Right lung (tissue), 2 donors: ENCODE measurements at regions not wholly inside any gene's neighbourhood (a gene's known extent, or its start where the extent isn't known, plus 50 kb on each side); places are given as distances from the start of the nearest gene placed in this dataset.

Experiments used
- DNase-seq, 2 donors: peaks; one replicate each; pipeline ENCODE4 v3.0.0-alpha.2; 2013

DNA sequence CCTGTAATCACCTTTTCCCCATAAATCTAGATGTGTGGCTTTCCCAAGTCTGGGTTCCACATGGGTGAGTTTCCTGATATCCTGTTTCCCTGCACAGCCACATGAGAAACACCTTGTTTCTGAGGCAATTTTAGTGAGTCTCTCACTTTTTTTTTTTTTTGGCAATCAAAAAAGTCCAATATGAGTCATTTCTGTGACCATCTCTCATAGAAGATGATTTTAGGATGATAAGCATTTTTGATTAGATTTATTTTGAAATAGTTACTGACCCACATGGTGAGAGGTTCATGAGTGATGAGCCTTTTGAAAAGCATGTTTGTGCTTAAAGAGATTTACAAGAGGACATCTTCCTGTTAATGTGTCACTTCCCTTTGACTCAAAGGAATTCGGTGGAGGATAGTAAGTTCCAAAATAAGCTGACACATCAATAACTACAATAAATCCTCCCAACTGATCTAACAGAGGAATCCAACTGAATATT lies 464.0 kb downstream of the INHBA start:
- no peak for DNase-seq

DNA sequence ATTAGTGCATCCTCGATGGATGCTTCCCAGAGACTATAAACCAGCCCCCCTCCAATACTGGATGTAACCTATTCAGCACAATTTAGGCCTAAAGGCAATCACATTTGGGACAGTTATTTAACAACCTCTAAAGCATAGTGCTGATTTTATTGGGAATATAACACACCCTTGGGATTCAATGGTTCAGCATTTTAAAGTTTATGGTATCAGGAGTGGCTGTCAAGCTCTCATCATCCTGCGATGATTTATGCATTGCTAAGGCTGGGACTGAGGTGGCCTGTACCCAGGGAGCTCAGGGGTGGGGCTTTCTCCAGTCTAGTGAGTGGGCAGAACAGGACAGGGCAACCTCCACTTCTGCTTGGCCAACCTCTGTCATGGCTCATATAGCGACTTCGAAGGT lies 464.9 kb downstream of the INHBA start:
- no peak for DNase-seq

DNA sequence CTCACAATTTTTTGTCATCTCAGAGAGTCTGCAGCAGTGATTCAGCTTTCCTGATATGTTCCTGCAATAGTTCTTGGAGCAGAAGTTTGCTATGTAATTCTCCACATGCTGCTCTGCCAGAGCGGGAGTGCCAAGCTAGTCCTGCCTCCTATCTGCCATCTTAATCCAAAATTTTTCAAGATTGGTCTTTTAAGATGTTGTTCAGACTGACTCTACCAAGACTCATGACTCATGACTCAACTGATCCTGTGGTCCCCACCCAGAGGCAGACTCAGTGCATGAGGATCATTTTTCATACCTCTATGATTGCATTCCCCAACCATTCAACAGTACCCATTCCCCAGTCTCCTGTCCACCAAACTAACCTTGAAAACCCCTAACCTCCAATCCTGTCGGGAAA lies 470.8 kb downstream of the INHBA start:
- DNase-seq: no peak

DNA sequence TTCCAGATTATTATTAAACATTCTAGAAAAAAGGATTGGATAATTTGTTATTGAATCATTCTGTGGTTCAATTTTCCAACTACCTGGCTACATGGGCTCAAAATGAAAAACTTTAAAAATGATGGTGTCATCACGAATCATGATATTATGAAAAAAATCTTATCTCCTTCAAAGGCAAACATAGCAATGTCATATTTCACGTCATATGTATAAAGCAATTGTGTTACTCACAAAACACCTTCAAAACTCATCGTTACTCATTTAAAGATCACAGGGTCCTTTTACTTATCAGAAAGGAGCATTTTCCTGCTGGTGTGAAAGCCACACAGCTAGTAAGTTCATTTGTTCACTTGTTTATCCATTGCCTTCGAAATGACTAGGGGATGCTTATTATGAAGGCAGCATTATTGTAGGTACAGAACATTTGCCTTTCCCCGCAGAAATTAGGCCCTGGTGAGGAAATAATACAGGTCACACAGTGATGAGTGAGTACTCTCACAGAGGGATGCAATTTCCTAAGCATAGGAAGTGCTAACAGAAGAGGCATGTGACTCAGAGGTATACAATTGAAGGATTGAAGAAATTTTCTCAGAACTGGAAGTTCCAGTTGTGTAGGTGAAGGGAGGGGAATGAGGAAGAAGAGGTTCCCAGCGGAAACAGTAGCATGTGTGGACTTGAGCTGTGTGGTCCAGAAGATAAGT lies 478.7 kb downstream of the INHBA start:
- DNase-seq: peak in 1 of 2 donors; percentile 4

DNA sequence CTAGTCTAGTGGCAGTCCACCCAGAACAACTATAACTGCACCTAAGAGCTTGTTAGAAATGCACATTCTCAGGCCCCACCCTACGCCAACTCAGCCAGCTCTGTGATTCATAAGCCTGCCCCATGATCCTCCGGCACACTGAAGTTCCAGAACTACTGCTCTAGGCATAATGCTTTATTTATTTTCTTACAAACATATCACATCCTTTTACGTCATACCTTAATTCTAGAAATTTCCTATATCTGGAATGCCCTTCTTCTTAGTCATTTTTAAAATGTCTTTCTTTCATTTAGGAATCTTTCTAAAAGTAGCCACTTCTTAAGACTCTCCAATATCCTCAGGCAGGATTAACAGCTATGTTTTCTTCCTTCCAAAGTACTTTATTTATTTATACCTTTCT lies 480.1 kb downstream of the INHBA start:
- DNase-seq: no peak

DNA sequence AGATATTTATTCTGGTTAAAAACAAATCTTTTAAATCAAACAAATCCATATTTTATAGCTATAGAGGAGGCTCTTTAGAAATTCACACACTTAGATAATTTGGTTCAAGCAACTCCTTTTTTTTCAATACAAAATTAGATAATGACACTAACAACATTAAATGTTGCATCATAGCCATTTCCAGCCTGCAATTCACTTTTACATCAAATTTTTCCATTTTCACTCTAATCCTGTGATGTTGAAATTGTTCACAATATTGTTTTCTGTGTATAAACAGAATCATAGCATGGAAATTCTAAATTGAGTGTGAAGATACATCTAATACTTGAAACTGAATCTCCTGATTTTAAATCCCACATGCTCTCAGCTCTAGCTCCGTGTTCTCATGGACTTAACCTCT lies 482.6 kb downstream of the INHBA start:
- DNase-seq: no peak

DNA sequence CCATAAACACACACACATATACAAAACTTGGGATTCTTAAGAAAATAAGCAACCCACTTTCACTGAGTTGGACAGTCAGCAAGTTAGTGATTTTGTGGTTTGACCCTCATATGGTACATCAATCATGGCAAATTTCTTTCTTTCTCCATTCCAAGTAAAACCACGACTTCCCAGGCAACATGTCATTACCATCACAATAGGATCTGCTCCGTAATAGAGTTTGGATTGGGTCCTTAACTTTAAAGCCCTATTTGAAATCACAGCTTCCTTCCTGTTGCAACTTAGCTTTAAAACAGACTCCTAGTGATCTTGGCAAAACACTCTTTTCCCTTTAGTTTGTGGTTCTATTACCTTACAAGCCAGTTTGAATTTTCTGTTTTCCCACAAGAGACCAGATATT lies 483.6 kb downstream of the INHBA start:
- no peak for DNase-seq

DNA sequence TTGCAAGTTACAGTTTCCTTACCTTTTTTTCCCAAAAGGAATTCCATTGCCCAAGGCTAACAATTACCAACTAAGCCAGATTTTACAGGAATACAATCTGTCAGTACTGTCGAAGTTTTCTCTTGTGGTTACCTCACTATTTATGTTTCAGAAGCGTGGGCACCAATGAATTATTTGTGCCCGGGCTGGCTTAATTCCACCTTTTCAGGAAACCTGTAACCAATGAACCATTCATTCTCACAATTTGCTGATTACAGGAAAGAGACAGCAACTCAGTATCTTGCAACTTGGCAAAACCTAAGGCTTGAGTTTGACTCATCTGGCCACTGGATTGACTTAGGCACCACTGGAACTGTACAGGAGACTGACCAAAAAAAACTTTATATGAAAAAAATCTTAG lies 485.6 kb downstream of the INHBA start:
- no peak for DNase-seq

DNA sequence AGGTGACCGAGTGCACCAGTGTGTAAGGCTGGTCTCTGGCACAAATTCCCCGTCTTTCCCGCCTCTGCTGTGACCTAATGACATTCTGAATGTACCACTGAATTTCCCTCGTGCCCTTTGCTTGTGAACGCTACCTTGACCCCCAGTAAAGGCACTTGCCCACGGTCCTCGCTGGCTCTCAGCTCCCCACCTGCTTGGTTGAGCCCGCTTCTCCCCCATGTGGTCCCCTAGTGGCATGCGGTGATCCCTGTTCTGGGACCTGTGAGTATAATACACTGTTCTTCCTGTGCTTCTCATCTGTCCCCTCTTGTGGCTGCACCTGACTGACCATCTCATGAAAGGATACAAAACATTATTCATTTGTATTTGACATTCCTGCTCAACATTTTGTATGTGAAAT lies 495.7 kb downstream of the INHBA start:
- DNase-seq: no peak

DNA sequence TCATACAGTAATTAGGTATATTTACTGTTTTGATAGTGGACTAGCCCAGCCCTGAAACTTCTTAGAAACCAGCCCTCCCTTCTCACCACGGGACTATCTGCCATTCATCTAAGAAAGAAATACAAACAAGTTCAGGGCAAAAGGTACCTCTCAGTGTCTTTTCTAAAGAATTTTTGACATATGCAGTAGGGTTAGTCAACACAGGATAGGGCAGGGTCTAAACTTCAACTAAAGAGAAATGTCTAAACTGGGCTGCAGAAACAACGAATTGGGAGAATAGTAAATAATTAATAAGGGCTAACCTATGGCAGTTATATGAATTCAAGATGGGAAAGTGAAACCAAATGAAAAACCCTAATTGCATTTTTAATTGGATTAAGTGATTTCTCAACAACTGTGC lies 496.6 kb downstream of the INHBA start:
- no peak for DNase-seq

DNA sequence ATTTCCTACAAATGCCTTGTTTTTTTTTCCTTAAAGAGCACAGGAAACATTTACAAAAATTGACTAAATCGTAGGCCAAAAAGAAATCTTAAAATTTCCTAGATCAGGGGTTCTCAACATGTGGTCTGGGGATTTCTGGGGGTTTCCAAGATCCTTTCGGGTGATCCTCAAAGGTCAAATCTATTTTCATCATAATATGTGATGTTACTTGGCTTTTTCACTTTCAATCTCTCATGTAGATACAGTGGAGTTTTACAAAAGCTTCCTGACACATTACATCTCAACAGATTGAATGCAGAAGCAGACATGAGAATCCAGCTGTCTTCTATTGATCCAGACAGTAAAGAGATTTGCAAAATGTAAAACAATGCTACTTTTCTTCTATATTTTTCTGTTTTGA lies 497.3 kb downstream of the INHBA start:
- no peak for DNase-seq

DNA sequence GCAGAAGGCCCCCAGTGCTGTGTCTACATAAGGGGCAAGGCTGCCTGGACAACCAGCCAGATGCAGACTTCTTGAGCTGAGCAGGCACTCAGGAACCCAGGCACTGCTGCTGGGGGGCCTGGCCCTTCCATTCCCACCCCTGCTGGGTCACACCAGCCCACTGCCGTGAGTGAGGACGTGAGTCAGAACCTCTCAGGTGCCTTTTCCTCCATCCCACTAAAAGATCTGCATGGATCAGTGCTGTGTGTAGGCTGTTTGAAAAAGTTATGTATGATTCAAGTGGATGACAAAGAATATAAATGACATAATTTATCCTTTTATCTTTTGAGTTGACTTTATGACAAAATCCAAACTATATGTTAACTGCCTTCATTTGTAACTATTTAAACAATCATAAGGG lies 499.3 kb downstream of the INHBA start:
- no peak for DNase-seq

DNA sequence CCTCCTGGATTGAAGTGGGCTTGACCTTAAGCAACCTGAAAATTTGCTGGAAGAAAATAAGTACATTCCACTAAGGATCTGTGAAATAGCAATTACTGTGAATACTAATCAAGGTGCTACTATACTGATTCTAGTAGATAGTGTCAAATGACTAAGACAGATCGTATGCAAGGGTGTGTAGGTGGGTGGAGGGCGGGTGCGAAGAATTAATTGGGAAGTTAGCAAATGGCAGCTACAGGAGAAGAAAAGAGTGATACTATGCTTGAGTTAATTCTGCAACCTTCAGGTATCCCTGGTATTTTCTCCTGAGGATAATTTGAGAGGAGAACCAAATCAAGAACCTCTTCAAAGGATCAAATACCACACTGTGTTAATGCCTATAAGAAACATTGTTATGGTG lies 501.9 kb downstream of the INHBA start:
- DNase-seq: no peak

DNA sequence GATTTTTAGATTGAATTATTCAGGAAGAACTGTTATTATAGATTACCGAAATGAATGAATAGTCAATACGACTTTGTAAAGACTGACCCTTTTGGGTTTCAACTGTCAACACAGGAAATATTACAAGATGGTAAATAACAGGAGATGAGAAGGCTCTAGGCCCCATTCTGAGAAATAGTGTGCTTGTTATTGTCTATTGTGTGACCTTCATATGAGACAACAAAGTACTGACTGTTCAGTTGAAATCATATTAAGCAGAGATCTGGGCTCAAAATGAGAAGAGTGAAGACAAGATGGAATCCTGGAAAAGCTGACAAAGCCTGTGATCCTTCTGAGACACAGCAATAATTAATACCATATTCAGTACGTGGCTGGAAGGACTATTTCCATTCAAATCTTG lies 503.8 kb downstream of the INHBA start:
- DNase-seq: no peak

DNA sequence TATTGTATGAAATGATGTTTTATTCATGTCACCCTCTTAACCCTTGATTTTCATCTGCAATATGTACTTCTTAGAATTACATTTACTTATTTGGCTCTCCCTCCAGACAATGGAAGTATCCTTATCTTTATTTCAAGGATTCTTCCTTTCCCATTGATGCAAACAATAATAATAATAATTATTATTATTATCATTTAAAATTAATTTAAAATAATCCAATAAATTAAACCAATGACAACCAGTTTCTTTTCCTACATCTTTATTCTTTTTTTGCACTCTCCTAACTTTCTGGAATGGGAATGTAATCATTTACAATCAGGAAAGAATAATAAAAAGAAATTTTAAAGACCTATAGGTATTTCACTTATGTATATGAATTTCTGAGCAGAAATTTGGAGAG lies 504.4 kb downstream of the INHBA start:
- DNase-seq: no peak

DNA sequence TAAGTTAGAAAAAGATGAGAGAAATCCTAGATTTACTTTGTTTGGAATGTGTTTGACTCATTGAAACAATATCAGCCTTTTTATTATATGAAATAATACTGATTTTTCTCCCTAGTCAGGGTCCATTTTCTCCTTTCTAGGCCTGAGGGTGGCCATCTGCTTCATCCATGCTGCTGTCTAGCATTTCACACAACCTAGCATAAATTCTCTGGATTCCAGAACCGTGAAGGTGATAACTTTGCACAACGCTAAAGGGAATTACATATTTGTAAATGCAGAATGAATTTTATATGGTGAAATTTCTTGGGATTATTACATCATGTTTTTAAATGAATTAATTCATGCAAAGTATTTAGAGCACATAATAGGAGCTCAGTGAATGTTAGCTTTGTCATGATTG lies 505.1 kb downstream of the INHBA start:
- DNase-seq: no peak

DNA sequence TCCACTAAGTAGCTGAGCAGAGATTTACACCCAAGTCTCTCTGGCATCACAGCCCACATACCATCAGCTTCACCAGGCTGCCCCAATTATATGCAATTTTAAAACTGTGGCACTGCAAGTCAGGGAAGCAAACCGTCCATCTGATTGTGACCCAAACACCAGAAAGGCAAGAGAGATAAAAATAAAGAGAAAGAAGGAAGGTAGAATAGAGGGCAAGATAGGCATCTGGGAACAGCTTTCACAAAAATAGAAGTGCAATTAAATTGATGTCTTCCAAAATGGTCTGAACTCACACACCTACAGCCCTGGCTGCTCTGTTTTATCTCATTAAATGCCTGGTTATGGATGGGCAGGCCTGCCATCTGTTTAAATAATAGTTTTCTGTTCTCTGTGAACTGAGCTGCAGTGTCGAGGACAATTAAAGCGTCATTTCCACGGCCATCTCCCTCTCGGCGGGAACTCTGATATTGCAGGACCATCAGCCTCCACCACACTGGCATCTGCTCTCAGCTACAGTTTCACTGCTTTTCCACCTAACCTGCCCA lies 509.1 kb downstream of the INHBA start:
- DNase-seq: no peak

DNA sequence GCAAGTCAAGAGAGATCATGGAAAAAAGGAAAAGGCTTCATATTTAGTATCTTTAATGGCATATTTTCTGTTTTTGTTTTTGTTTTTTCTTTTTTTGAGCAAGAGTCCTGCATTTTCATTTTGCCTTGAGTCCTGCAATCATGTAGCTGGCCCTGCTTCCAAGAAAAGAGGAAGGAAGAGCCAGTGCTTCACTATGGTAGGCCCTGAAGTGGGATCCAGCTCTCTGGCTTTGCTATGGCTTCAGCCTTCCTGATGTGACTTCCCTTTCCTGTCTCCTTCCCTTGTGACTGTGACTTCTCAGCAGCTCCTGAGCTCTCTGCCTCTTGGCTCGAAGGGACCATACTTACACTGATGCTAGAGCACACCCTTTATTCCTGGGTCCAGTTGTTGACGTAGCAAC lies 512.3 kb downstream of the INHBA start:
- no peak for DNase-seq

DNA sequence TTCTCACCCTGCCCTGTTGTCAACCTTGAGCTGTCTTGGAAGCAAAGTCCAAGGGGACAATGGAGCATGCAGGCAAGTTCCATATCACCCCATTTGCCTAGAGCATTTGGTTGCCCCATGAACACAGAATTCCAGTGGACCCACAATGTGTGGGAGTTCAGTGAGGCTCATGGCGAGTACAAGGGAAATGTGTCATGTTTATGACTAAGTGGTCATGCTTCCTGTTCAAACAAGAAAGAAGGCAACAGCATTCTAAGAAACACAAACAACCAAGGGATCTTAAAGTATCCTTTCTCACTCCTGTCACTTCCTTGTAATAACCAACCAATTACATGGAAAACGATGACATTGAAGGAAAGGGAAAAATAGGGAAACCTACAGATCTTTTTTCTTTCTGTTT lies 513.0 kb downstream of the INHBA start:
- no peak for DNase-seq

DNA sequence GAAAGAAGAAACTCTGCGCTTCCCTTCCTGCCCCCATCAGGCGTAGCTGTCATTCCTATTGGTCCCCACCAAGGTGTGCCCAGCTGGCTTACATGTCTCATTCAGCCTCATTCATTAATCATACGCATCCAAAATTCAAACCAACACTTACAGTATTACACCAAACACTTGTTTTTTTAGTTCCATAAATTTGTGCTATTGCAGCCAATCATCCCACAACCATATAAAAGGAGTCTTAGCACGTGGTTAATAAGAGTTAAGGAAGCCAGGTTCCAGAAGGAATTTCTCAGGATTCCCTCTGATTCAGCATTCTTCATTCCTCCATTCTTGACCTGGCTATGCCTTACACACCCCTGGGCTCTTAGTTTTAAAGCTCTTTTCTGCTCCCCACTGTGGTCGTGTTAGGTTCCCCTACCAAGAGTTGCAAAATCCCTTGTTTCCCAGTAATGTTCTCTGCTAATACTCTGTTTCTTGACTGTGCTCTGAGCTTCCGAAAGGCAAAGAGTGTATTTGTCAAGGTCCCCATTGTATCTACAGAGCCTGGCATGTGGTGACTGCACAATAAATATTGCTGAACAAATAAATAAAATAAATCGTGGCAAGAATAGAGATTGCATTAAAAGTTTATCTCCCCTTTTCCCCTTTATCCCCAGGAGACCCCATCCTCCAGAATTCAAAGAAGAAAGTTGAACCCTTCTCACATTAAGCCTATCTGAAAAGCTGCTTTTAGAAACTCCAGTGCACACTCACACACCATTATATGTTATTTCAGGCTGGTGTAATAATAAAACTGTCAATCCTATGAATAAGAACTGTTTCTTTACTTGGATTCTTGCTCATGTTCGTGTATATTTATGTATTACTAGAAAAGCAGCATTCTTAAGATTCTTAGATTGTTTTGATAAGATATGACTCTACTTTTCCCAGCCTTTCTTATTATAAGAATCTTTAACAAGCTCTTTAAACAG lies 514.4 kb downstream of the INHBA start:
- DNase-seq: no peak

DNA sequence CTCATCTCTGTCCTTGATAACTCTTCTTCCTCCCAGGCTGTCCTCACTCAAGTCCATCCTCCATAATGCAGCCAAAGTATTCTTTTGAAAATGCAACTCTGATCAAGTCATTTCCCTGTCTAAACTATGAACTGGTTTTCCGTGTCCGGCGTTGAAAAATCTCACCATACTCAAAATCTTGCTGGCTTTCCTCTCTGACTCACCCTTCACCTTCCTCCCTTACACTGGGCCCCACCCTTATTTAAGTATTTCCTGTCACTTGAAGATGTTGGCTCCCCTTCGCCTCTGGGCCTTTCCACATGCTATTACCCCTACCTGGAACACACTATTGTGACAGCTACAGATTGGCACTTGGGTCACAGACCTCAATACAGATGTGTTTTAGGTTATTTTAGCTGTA lies 515.6 kb downstream of the INHBA start:
- no peak for DNase-seq

DNA sequence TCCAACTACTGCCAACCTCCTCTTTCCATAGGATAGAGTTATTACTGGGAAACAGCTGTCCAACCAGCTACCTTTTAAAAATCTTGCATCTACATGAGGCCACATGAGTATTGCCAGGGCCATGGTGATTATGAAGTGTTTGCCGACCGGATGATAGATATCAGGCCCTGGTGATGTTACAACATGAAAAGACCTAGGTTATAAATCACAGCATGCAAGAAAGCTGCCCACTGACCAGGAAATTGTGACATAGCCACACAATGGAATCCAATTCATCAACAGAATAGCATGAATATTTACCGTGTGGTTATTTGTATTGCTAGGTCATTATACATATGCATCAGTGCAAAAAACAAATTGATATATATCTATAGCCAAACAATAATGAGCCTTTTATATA lies 517.0 kb downstream of the INHBA start:
- DNase-seq: no peak

DNA sequence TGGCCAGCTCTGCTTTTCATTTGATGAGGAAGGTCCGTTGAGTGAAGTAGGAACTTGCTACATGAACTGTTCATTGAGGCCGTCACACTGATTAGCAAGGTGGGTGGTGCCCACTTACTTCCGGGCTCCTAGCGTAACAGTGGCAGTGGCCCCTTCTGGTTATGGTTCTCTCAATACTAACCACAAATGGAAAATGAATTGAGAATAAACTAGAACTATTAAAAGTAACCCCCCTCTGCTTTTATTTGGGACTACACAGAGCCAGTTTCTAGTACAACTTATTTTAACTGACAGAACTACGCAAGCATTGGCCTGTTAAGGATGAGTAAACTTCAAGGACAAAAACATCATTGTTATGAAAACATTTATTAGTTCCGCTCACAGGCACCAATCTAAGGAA lies 519.1 kb downstream of the INHBA start:
- DNase-seq: no peak
